WTC11 (cell line): ENCODE measurements at regions not wholly inside any gene's neighbourhood (a gene's known extent, or its start where the extent isn't known, plus 50 kb on each side); places are given as distances from the start of the nearest gene placed in this dataset.

Source experiments
- ESRRA ChIP-seq: sonication (generic); formaldehyde crosslinking; IDR thresholded peaks from 2 replicates; pipeline ENCODE4 v1.8.1; 2022; ENCODE audit warnings: mild to moderate bottlenecking, missing genetic modification reagents, borderline replicate concordance
- FOXP1 ChIP-seq: sonication (generic); formaldehyde crosslinking; IDR thresholded peaks from 2 replicates; pipeline ENCODE4 v1.8.0; 2022; ENCODE audit warnings: missing genetic modification reagents, mild to moderate bottlenecking, moderate library complexity, borderline replicate concordance
- IRF1 ChIP-seq: sonication (generic); formaldehyde crosslinking; IDR thresholded peaks from 2 replicates; pipeline ENCODE4 v1.8.0; 2023; ENCODE audit warnings: missing genetic modification reagents
- KAT7 ChIP-seq: sonication (generic); formaldehyde crosslinking; IDR thresholded peaks from 2 replicates; pipeline ENCODE4 v1.8.1; 2023; ENCODE audit warnings: missing genetic modification reagents, mild to moderate bottlenecking, borderline replicate concordance
- NR2C2 ChIP-seq: sonication (generic); formaldehyde crosslinking; IDR thresholded peaks from 2 replicates; pipeline ENCODE4 v1.8.0; 2022; ENCODE audit warnings: mild to moderate bottlenecking, missing genetic modification reagents
- NR3C1 ChIP-seq: sonication (generic); formaldehyde crosslinking; conservative IDR thresholded peaks from 2 replicates; pipeline ENCODE4 v1.8.1; 2023; ENCODE audit warnings: low read depth, mild to moderate bottlenecking, missing genetic modification reagents
- STAT6 ChIP-seq: sonication (generic); formaldehyde crosslinking; conservative IDR thresholded peaks from 2 replicates; pipeline ENCODE4 v1.8.1; 2023; ENCODE audit warnings: mild to moderate bottlenecking, low read depth, missing genetic modification reagents, moderate library complexity
- TEAD4 ChIP-seq: sonication (generic); formaldehyde crosslinking; IDR thresholded peaks from 2 replicates; pipeline ENCODE4 v1.8.0; 2022; ENCODE audit warnings: mild to moderate bottlenecking, missing genetic modification reagents
- ZBTB43 ChIP-seq: sonication (generic); formaldehyde crosslinking; IDR thresholded peaks from 2 replicates; pipeline ENCODE4 v1.8.1; 2023; ENCODE audit warnings: mild to moderate bottlenecking, missing genetic modification reagents
- ZNF138 ChIP-seq: sonication (generic); formaldehyde crosslinking; conservative IDR thresholded peaks from 2 replicates; pipeline ENCODE4 v1.8.1; 2022; ENCODE audit warnings: mild to moderate bottlenecking, moderate library complexity, missing genetic modification reagents
- TF ChIP-seq, protein P1 (sequence below): fragments of 200-600 bp; IDR thresholded peaks from 2 replicates; pipeline ENCODE4 v1.8.0; 2022; ENCODE audit warnings: antibody characterized with exemption

DNA sequence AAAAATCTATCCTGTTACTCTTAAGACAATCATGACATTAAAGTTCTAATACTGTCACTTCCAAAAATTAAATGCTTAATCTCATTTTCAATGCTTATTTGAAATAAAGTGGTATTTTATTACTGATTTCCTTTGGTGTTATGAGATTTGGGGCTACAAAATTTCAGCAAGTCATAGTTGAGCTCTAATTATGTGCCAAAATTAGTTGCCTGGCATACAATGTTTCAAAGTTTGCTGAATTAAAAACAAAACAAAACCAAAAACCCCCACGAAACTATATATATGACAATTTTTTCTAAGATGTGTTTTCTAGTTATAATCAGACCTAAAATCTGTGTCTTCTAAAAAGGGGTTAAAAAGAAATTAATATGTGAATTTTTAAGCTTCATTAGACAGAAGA, 62.2 kb downstream of the KCNRG start:
- TF ChIP-seq ZBTB43 (no peak), ZNF138 (no peak), IRF1 (no peak), KAT7 (CRISPR knock-in tag) (no peak), TEAD4 (CRISPR knock-in tag) (no peak), ESRRA (CRISPR knock-in tag) (no peak), FOXP1 (CRISPR knock-in tag) (no peak), STAT6 (CRISPR knock-in tag) (no peak), NR2C2 (CRISPR knock-in tag) (no peak), NR3C1 (CRISPR knock-in tag) (no peak)
- TF ChIP-seq, protein P1, sequence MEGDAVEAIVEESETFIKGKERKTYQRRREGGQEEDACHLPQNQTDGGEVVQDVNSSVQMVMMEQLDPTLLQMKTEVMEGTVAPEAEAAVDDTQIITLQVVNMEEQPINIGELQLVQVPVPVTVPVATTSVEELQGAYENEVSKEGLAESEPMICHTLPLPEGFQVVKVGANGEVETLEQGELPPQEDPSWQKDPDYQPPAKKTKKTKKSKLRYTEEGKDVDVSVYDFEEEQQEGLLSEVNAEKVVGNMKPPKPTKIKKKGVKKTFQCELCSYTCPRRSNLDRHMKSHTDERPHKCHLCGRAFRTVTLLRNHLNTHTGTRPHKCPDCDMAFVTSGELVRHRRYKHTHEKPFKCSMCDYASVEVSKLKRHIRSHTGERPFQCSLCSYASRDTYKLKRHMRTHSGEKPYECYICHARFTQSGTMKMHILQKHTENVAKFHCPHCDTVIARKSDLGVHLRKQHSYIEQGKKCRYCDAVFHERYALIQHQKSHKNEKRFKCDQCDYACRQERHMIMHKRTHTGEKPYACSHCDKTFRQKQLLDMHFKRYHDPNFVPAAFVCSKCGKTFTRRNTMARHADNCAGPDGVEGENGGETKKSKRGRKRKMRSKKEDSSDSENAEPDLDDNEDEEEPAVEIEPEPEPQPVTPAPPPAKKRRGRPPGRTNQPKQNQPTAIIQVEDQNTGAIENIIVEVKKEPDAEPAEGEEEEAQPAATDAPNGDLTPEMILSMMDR = no peak
